Hematopoietic multipotent progenitor cell (in vitro differentiated cells): ENCODE measurements at regions not wholly inside any gene's neighbourhood (a gene's known extent, or its start where the extent isn't known, plus 50 kb on each side); places are given as distances from the start of the nearest gene placed in this dataset.

Source experiments
- DNase-seq, 3 donors: peaks; one replicate each; pipeline ENCODE4 v3.0.0-alpha.2; 2011 to 2015; ENCODE audit warnings: low read depth in 2 of 3, low spot score in 2 of 3

DNA sequence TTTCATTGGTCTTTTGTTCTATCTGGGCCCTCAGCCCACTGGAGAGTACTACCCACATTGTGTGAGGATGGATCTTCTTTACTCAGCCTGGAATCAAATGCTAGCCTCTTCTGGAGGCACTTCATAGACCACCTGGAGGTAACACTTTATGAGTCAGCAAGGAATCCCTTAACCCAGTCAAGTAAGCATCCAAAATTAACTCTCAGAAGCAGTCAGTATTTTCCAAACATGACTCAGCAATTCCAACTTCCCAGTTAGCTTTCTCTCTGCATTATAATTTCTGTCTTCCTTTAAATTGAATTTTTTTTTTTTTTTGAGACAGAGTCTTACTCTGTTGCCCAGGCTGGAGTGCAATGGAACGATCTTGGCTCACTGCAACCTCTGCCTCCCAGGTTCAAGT is 142.7 kb downstream of the ACKR3 start:
- peak in 1 of 3 donors; percentile 2 for DNase-seq

GRCh38 chr2:236712961-236713673 is 143.5 kb downstream of the ACKR3 start:
- no peak for DNase-seq

DNA sequence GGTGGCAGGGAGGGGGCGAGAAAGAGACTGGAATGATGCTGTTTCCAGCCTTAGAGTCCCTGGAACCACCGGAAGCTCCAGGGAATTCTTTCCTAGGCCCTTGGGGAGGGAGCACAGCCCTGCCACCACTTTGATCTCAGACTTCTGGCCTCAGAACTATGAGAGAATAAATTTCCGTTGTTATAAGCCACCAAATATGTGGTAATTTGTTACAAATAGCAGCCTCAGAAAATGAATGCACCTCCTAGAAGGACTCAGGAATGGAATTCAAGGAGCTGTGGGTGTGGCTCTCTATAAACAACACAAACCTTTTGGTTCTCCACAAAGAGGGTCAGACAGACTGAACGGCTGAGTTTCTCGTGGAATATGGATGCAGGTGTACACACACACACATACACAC is 144.5 kb downstream of the ACKR3 start:
- no peak for DNase-seq

DNA sequence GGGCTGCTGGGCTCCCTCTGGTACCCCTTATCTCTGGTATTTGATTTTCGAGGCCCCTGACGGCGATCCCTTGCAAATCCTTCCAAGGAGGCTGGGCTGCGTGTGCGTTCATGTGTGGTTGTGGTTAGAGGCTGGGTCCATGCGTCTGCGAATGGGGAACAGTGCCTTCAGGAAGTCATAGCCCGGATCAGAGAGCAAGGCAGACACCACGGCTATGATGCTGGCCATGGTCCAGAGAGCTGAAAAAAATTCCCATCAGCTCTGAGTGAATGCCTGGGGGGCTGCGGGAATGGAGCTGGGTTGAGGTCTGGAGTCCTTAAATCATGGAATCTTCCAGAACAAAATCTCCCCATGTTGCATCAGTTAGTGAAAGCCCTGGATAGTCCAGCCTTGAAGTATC is 145.5 kb downstream of the ACKR3 start:
- peak in 1 of 3 donors; percentile 5 for DNase-seq

GRCh38 chr2:236715491-236715961 is 145.9 kb downstream of the ACKR3 start:
- DNase-seq = no peak

DNA sequence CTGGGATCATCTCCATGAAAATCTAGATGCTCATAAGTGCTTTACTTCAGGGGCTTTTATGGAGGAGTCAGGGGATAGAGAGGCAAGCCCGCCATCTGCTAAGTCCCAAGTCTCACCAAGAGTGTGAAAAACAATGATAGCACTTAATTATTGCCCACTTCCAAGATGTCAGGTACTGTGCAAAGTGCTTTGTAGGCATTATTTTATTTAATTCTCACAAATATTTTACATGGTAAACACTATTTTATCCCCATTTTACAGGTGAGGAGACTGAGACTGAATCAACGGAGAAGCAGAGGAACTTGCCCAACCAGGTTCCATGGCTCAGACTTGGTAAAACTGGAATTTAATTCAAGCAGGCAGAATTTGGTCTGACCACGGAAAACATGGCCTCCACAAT is 147.5 kb downstream of the ACKR3 start:
- DNase-seq = no peak

GRCh38 chr2:236717729-236718128 is 148.1 kb downstream of the ACKR3 start:
- DNase-seq = no peak

DNA sequence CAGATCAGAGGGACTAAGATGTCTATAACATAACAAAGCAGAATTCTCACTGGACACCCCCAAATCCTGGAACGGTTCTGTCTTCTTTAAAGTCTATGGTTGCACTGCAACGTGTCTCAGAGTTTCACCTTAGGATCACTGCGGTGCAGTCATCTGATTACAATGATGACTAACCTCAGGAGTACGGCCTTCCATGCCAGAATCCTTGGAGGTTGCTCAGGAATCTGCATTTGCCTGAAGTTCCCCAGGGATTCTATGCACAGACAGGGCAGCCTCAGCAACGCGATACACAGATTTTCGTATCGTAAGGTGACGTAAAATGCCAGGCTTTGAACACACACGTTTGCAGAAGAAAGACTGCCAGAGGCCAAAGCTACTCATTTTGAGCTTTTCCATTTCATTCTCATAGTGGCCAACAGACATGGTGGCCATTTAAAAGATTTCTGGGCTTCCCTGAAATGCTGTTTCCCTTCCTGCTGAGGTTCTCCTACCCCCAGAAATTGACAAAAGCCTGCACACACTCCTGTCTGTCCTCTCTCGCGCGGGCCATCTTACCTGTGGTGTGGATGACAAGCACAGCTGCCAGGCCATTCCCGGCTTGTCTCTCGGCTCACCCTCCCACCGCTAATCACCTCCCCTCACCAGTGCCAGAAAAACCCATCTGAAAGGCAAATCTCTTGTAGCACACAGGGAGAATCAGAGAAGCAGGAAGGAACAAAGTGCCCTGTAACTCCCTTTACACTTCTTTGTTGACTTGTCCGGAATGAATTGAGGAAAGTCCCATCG is 148.8 kb downstream of the ACKR3 start:
- no peak for DNase-seq

GRCh38 chr2:236719192-236719635 is 149.6 kb downstream of the ACKR3 start:
- no peak for DNase-seq

- DNase-seq = no peak
These were observed 151.4 kb downstream of the ACKR3 start for GRCh38 chr2:236720974-236721540.

GRCh38 chr2:236724200-236724599 is 154.6 kb downstream of the ACKR3 start:
- no peak for DNase-seq

DNA sequence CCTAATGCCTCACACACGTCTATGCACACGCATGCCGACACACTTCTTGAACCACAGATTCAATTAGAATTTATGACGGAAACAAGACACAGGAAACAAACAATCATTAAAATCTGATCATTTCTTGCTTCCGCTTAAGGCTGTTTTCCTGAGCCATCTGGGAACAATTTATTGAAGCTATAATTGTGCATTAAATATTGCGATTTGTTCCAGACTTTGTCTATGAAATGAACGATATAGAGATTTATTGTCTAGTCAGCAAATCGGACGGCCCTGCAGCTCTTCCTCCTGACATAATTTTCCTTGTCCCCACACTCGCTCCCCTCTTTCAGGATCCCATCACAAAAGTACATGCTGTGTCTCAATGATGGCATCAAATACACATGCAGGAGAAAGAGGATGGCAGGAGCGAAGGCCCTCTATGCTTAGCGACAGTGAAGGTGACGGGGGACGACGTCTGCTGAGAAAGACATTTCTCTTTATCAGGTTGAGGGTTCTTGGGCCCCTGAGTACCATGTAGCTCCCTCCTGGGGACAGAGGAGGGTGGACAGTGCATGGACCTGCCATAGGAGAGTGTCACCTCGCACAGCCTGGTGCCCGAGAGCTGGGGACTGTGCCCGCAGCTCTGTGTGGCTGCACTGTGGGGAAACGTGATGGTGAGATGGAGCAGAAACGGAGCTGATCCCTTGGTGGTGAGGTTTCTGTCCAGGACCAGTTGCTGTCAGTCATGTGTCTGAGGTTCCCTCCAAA is 157.3 kb downstream of the ACKR3 start:
- DNase-seq = no peak

- no peak for DNase-seq
These were observed 159.5 kb downstream of the ACKR3 start for GRCh38 chr2:236728916-236729670.

- no peak for DNase-seq
These were observed 160.8 kb downstream of the ACKR3 start for GRCh38 chr2:236730393-236730792.

GRCh38 chr2:236731767-236732580 is 162.3 kb downstream of the ACKR3 start:
- DNase-seq = no peak

GRCh38 chr2:236733156-236733555 is 163.5 kb downstream of the ACKR3 start:
- no peak for DNase-seq

DNA sequence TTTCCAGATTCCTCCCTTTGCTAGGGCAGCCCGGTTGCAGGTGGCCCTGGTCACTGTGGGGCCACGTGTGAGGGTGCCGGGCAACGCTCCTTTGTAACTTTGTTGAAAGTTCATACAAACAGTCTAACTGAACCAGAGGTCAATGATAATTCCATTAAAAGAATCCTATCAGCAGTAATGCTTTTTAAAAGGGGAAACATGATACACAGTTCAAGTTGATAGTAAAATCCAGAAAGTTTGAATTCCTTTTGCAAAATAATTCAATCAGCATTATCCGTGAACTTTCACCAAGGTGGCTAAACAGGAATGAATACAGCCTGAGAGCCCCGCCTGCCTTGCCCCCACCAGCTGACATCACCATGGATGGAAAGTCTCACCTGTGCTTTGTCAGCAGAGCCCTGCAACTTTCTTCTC is 166.2 kb downstream of the ACKR3 start:
- DNase-seq = no peak

- DNase-seq = no peak
These were observed 168.4 kb downstream of the ACKR3 start for GRCh38 chr2:236738030-236738429.

- DNase-seq = no peak
These were observed 169.3 kb downstream of the ACKR3 start for GRCh38 chr2:236738896-236739295.
